ENCODE measurements at regions not wholly inside any gene's neighbourhood (a gene's known extent, or its start where the extent isn't known, plus 50 kb on each side); places are given as distances from the start of the nearest gene placed in this dataset.

GRCh38 chr19:28018499-28018898, 1194.5 kb downstream of the UQCRFS1 start:
- no peak for DNase-seq
- no peak for TF ChIP-seq CTCF (IDR thresholded peaks at IDR 0.05 in 8 of 11, conservative IDR thresholded peaks at IDR 0.05 in 3 of 11)
- Histone ChIP-seq H3K9me3 (peaks cover 0 to 8% (median 0%) of the 10 kb centered on the region in 8 donors), H3K27me3 (replicated peaks in 1 of 7) (no peaks in the 10 kb centered on the region), H3K4me1 (no peaks in the 10 kb centered on the region), H3K36me3 (no peaks in the 10 kb centered on the region), H3K4me3 (no peak overlapping the region), H3K27ac (no peak overlapping the region)
- WGBS, 5 donors = 37 to 57% (median 48%) methylated on average over 5 of the region's 5 CpGs
- intact Hi-C loops (cut with DNase I; ENCODE audit: low total_unique reads) = no loop called here

DNA sequence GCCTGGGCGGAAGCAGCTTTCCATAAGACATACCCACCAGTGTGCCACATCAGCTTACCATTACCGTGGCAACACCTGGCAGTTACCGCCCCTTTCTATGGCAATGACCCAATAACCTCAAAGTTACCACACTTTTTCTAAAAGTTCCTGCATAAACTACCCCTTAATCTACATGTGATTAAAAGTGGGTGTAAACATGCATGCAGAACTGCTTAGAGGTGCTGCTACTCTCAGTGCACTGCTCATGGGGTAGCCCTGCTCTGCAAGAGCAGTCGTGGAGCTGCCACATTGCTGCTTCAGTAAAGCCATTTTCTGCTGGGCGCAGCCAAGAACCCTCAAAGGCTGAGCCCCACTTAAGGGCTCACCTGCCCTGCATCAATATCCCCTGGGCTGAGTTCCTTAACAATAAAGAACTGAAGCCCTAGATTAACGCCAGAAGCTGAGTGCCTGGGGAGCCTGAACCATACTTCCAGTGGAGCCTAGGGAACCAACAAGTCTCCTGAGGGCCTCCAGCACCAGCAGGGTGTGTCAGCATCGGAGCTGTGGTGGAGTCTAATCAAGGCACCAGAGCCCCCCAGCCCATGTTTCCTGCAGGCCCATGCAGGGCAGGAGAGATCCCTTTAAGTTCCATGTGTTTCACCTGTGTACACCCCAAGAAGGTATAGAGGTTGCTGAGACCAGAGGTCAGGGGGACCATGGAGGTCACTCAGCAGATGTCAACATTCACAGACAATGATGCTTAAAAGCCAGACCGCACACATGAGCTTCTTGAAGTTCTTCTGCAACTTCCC, 1198.1 kb downstream of the UQCRFS1 start:
- no peak for TF ChIP-seq POLR2AphosphoS5 (IDR thresholded peaks at IDR 0.05)
- H3K27ac ChIP-seq = no peak overlapping the region
- no peaks in the 10 kb centered on the region for H3K27me3 ChIP-seq (replicated peaks in 1 of 7)
- no peak overlapping the region for H3K4me3 ChIP-seq
- peaks cover 0 to 8% (median 0%) of the 10 kb centered on the region in 8 donors for H3K9me3 ChIP-seq
- no peaks in the 10 kb centered on the region for H3K4me1 ChIP-seq
- DNase-seq = no peak
- WGBS, 5 donors = 57 to 83% (median 79%) methylated on average over 8 of the region's 8 CpGs
- H3K36me3 ChIP-seq = no peaks in the 10 kb centered on the region
- intact Hi-C loops (cut with DNase I; ENCODE audit: low total_unique reads) = no loop called here

GRCh38 chr19:28012361-28012760, 1200.6 kb downstream of the UQCRFS1 start:
- Histone ChIP-seq H3K4me1 (no peaks in the 10 kb centered on the region), H3K9me3 (peaks cover 0 to 22% (median 0%) of the 10 kb centered on the region in 8 donors), H3K27ac (no peak overlapping the region), H3K36me3 (no peaks in the 10 kb centered on the region), H3K4me3 (no peak overlapping the region), H3K27me3 (replicated peaks in 1 of 7) (no peaks in the 10 kb centered on the region)
- no peak for TF ChIP-seq POLR2A (IDR thresholded peaks at IDR 0.05)
- TF ChIP-seq POLR2AphosphoS5 (IDR thresholded peaks at IDR 0.05) = no peak
- TF ChIP-seq CTCF (IDR thresholded peaks at IDR 0.05 in 8 of 11, conservative IDR thresholded peaks at IDR 0.05 in 3 of 11) = no peak
- DNase-seq = no peak
- intact Hi-C loops (cut with DNase I; ENCODE audit: low total_unique reads) = no loop called here
- WGBS, 5 donors = 62 to 81% (median 72%) methylated on average over 3 of the region's 3 CpGs

GRCh38 chr19:28010656-28011055, 1202.3 kb downstream of the UQCRFS1 start:
- H3K4me3 ChIP-seq = no peak overlapping the region
- no peaks in the 10 kb centered on the region for H3K27me3 ChIP-seq (replicated peaks in 1 of 7)
- no peaks in the 10 kb centered on the region for H3K4me1 ChIP-seq
- intact Hi-C loops (cut with DNase I; ENCODE audit: low total_unique reads) = no loop called here
- H3K27ac ChIP-seq = no peak overlapping the region
- peaks cover 0 to 19% (median 0%) of the 10 kb centered on the region in 8 donors for H3K9me3 ChIP-seq
- 56 to 72% (median 62%) methylated on average over 6 of the region's 6 CpGs for WGBS, 5 donors
- no peak for DNase-seq
- no peaks in the 10 kb centered on the region for H3K36me3 ChIP-seq
- no peak for TF ChIP-seq POLR2AphosphoS5 (IDR thresholded peaks at IDR 0.05)
- no peak for TF ChIP-seq CTCF (IDR thresholded peaks at IDR 0.05 in 8 of 11, conservative IDR thresholded peaks at IDR 0.05 in 3 of 11)
- no peak for TF ChIP-seq POLR2A (IDR thresholded peaks at IDR 0.05)

All from spleen (tissue), 11 donors.